AG09309 (cell line): ENCODE measurements at regions not wholly inside any gene's neighbourhood (a gene's known extent, or its start where the extent isn't known, plus 50 kb on each side); places are given as distances from the start of the nearest gene placed in this dataset.

Experiments
- DNase-seq: peaks from one replicate; pipeline ENCODE4 v3.0.0-alpha.2; 2010; ENCODE audit warnings: low read depth
- H3K4me3 ChIP-seq: 2 replicates; pipeline ENCODE4 v1.5.1; 2011; ENCODE audit warnings: mild to moderate bottlenecking, low read depth, low read length, moderate library complexity; ENCODE audit not compliant: control insufficient read depth
- CTCF ChIP-seq: IDR thresholded peaks from 2 replicates; pipeline ENCODE4 v1.5.1; 2011; ENCODE audit warnings: mild to moderate bottlenecking, low read depth, low read length, inconsistent platforms; ENCODE audit not compliant: insufficient read depth, control insufficient read depth; ENCODE audit errors: missing control alignments

GRCh38 chr19:23531976-23532375, 136.7 kb upstream of the ZNF91 start:
- H3K4me3 ChIP-seq: no peak overlapping the region
- no peak for DNase-seq
- no peak for TF ChIP-seq CTCF

GRCh38 chr19:23531231-23531790, 136.0 kb upstream of the ZNF91 start:
- H3K4me3 ChIP-seq: no peak overlapping the region
- no peak for DNase-seq
- no peak for TF ChIP-seq CTCF

GRCh38 chr19:23528376-23528775, 133.1 kb upstream of the ZNF91 start:
- no peak for TF ChIP-seq CTCF
- no peak for DNase-seq

GRCh38 chr19:23527797-23528196, 132.5 kb upstream of the ZNF91 start:
- DNase-seq: no peak
- no peak overlapping the region for H3K4me3 ChIP-seq
- no peak for TF ChIP-seq CTCF

More at GRCh38 chr19:23528376-23528775, 133.1 kb upstream of the ZNF91 start:
- no peak overlapping the region for H3K4me3 ChIP-seq

- no peak for DNase-seq
Measured at GRCh38 chr19:23526302-23526701, 131.0 kb upstream of the ZNF91 start.

GRCh38 chr19:23525276-23525852, 130.1 kb upstream of the ZNF91 start:
- no peak overlapping the region for H3K4me3 ChIP-seq
- no peak for TF ChIP-seq CTCF
- DNase-seq: no peak

More at GRCh38 chr19:23526302-23526701, 131.0 kb upstream of the ZNF91 start:
- H3K4me3 ChIP-seq: no peak overlapping the region
- no peak for TF ChIP-seq CTCF
